Transverse colon (tissue), 4 donors: ENCODE measurements at regions not wholly inside any gene's neighbourhood (a gene's known extent, or its start where the extent isn't known, plus 50 kb on each side); places are given as distances from the start of the nearest gene placed in this dataset.

Experiments used
- DNase-seq: peaks from one replicate; pipeline ENCODE4 v3.0.0-alpha.2; 2019
- H3K27ac ChIP-seq, 4 donors: fragments of 200-600 bp; sonication (generic); 2 replicates each; pipeline ENCODE4 v1.5.1; 2016 to 2018; ENCODE audit warnings: inconsistent platforms in 4 of 4
- H3K27me3 ChIP-seq: fragments of 200-600 bp; sonication (generic); 2 replicates; pipeline ENCODE4 v1.5.1; 2017; ENCODE audit warnings: inconsistent platforms
- H3K36me3 ChIP-seq, 4 donors: fragments of 200-600 bp; sonication (generic); 2 replicates each; pipeline ENCODE4 v1.5.1; 2017 to 2019; ENCODE audit warnings: inconsistent platforms in 4 of 4
- H3K4me1 ChIP-seq, 4 donors: fragments of 200-600 bp; sonication (generic); 2 replicates each; pipeline ENCODE4 v1.5.1; 2017 to 2020; ENCODE audit warnings: inconsistent platforms in 4 of 4
- H3K4me3 ChIP-seq, 4 donors: fragments of 200-600 bp; sonication (generic); 1 replicate in 1 of 4; 2 replicates in 3 of 4; pipeline versions ENCODE4 v1.5.1 to v1.6.1; 2017 to 2019; ENCODE audit warnings: inconsistent platforms in 4 of 4
- H3K9me3 ChIP-seq, 2 donors: fragments of 200-600 bp; sonication (generic); 2 replicates each; pipeline ENCODE4 v1.5.1; 2017 to 2019; ENCODE audit warnings: inconsistent platforms in 2 of 2
- EP300 ChIP-seq: sonication (generic); formaldehyde crosslinking; IDR thresholded peaks from one replicate; pipeline ENCODE4 v1.6.1; 2017; ENCODE audit warnings: antibody characterized with exemption, low read depth
- POLR2A ChIP-seq: fragments of 450-650 bp; IDR thresholded peaks from one replicate; pipeline ENCODE4 v1.6.1; 2016; ENCODE audit warnings: antibody characterized with exemption, mild to moderate bottlenecking, moderate library complexity
- POLR2AphosphoS5 ChIP-seq, 3 donors: sonication (generic); formaldehyde crosslinking; IDR thresholded peaks; one replicate each; pipeline ENCODE4 v1.6.1; 2016; ENCODE audit warnings: antibody characterized with exemption in 3 of 3
- WGBS, 2 donors: methylation state at CpG; one replicate each; pipeline ENCODE4 v1.1.5; 2018; ENCODE audit warnings: low coverage in 1 of 2; 5-methylcytosine and 5-hydroxymethylcytosine counted together
- in situ Hi-C, 4 donors: fragments of 200-750 bp; cut with MboI; loops; one replicate each; pipeline versions ENCODE4 v1.15.0 to v1.15.1; 2017; ENCODE audit warnings: low sequenced_read_pairs in 3 of 4, low pct_ligation_motif_present in 1 of 4, low pct_unique_long_range_greater_than_20kb in 1 of 4
- intact Hi-C: fragments of 100-400 bp; cut with DNase I; formaldehyde crosslinking; loops from one replicate; pipeline ENCODE4 v1.15.1; 2023; ENCODE audit warnings: low total_unique reads
- TF ChIP-seq, protein P1 (sequence below), 5 experiments: fragments of 200-600 bp in 3 of 5; fragments of 450-650 bp in 2 of 5; sonication (generic) in 3 of 5; IDR thresholded peaks; 1 replicate in 2 of 5; 2 replicates in 3 of 5; pipeline ENCODE4 v1.5.1; 2016 to 2017; ENCODE audit warnings: antibody characterized with exemption in 5 of 5, inconsistent platforms in 3 of 5, mild to moderate bottlenecking in 2 of 5, moderate library complexity in 1 of 5

DNA sequence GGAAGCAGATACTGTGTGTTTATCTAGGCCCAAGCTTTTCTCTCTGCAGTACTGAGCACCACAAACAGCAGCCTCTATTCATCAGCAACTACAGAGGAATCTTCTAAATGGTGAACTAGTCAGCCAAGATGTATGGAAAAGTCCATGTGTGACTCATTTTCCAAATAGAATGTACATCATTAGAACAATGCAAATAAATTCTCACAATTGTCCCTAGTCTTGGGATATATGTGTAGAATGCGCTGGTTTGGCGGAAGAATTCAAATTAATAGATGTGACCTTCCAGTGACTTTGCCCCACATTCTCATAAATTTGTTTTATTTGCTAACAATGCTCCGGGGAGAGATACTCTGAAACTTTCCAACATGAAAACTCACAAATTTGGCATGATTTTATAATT, 436.2 kb downstream of the CBLN4 start:
- Histone ChIP-seq H3K27ac (no peak overlapping the region), H3K27me3 (no peaks in the 10 kb centered on the region), H3K4me1 (no peaks in the 10 kb centered on the region), H3K36me3 (no peaks in the 10 kb centered on the region), H3K4me3 (no peak overlapping the region), H3K9me3 (no peaks in the 10 kb centered on the region)
- intact Hi-C loops (no loop called here), in situ Hi-C loops (no loop called here)
- no peak for DNase-seq
- 70 to 79% methylated on average over 3 of the region's 3 CpGs for WGBS, 2 donors
- no peak for TF ChIP-seq POLR2AphosphoS5 (IDR thresholded peaks at IDR 0.05)
- no peak for TF ChIP-seq POLR2A
- TF ChIP-seq, protein P1, sequence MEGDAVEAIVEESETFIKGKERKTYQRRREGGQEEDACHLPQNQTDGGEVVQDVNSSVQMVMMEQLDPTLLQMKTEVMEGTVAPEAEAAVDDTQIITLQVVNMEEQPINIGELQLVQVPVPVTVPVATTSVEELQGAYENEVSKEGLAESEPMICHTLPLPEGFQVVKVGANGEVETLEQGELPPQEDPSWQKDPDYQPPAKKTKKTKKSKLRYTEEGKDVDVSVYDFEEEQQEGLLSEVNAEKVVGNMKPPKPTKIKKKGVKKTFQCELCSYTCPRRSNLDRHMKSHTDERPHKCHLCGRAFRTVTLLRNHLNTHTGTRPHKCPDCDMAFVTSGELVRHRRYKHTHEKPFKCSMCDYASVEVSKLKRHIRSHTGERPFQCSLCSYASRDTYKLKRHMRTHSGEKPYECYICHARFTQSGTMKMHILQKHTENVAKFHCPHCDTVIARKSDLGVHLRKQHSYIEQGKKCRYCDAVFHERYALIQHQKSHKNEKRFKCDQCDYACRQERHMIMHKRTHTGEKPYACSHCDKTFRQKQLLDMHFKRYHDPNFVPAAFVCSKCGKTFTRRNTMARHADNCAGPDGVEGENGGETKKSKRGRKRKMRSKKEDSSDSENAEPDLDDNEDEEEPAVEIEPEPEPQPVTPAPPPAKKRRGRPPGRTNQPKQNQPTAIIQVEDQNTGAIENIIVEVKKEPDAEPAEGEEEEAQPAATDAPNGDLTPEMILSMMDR (IDR thresholded peaks at IDR 0.05): no peak
- TF ChIP-seq EP300: no peak

DNA sequence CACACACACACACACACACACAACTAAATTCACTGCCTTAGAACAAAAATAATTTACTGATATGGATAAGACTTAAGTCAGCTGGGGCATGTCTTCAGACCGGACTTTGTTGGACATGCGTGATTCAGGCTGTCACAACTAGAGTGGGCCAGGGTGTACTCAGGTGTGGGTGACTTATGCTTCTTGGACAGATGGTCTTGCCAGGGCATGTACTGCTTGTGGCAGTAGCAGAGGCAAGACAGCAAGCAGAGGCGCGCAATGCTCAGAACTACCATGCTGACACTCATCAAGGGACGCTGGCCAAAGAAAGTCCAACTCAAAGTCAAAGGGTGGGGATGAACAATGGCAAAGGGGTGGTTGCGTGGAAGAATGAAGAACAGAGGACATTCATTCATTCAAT, 437.5 kb downstream of the CBLN4 start:
- Histone ChIP-seq H3K27me3 (no peaks in the 10 kb centered on the region), H3K9me3 (no peaks in the 10 kb centered on the region), H3K4me3 (no peak overlapping the region), H3K36me3 (no peaks in the 10 kb centered on the region), H3K27ac (no peak overlapping the region), H3K4me1 (no peaks in the 10 kb centered on the region)
- in situ Hi-C loops (no loop called here), intact Hi-C loops (no loop called here)
- 79 to 80% methylated on average over 2 to 6 of the region's 6 CpGs for WGBS, 2 donors
- no peak for DNase-seq
- TF ChIP-seq, protein P1 (IDR thresholded peaks at IDR 0.05): no peak
- no peak for TF ChIP-seq EP300
- TF ChIP-seq POLR2A: no peak
- no peak for TF ChIP-seq POLR2AphosphoS5 (IDR thresholded peaks at IDR 0.05)

DNA sequence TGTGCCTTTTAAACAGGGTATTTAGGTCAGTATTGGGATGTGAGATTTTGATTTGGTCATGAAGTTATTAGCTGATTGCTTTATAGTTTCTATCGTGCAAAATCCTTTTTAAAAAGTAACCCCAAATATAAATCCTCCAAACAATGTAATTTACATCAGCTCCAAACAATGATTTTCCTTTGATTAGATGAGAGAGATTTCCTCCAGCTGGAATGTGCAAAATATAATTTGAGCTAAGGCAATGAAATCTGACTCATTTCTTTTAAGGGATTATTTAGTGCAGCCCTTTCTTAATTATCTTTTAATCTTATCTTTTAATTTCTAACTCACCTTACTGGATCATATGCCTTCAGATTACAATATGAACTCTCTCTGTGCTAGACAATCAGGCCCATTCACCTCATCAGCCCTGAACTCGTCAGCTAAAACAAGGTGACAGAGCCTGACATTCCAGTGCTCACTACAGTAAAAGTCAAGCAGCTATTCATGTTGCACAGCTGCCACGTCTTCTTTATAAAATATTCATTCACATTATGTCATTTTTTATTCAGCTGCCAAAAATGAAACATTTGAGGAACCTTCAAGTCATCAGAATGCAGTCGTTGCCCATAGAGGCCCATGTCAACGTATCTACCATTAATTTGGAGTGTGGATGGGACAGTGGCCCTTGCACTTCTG, 440.1 kb downstream of the CBLN4 start:
- H3K36me3 ChIP-seq: no peaks in the 10 kb centered on the region
- intact Hi-C loops: no loop called here
- in situ Hi-C loops: no loop called here
- no peak overlapping the region for H3K27ac ChIP-seq
- TF ChIP-seq, protein P1 (IDR thresholded peaks at IDR 0.05): no peak
- no peak for TF ChIP-seq POLR2A
- no peak for TF ChIP-seq POLR2AphosphoS5 (IDR thresholded peaks at IDR 0.05)
- no peak for TF ChIP-seq EP300
- no peaks in the 10 kb centered on the region for H3K27me3 ChIP-seq
- H3K4me3 ChIP-seq: no peak overlapping the region
- no peaks in the 10 kb centered on the region for H3K4me1 ChIP-seq
- DNase-seq: no peak
- H3K9me3 ChIP-seq: no peaks in the 10 kb centered on the region
- 54 to 66% methylated on average over 4 to 5 of the region's 5 CpGs for whole genome bisulfite sequencing, 2 donors

DNA sequence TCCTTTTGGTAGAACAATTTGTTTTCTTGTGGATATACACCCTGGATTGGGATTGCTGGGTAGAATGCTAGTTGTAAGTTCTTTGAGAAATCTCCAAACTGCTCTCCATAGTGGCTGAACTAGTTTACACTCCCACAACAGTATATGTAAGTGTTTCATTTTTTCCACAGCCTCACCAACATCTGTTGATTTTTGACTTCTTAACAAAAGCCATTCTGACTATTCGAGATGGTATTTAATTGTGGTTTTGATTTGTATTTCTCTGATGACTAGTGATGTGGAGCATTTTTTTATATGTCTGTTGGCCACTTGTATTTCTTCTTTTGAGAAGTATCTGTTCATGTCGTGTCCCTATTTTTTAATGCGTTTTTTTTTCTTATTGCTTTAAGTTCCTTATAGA, 444.1 kb downstream of the CBLN4 start:
- Histone ChIP-seq H3K4me1 (no peaks in the 10 kb centered on the region), H3K27me3 (no peaks in the 10 kb centered on the region), H3K36me3 (no peaks in the 10 kb centered on the region), H3K27ac (no peak overlapping the region), H3K9me3 (no peaks in the 10 kb centered on the region), H3K4me3 (no peak overlapping the region)
- in situ Hi-C loops (no loop called here), intact Hi-C loops (no loop called here)
- WGBS, 2 donors: 68 to 85% methylated on average over 3 of the region's 3 CpGs
- no peak for DNase-seq
- TF ChIP-seq POLR2AphosphoS5 (IDR thresholded peaks at IDR 0.05) (no peak), POLR2A (no peak), EP300 (no peak)
- TF ChIP-seq, protein P1 (IDR thresholded peaks at IDR 0.05): no peak
